ENCODE measurements at regions not wholly inside any gene's neighbourhood (a gene's known extent, or its start where the extent isn't known, plus 50 kb on each side); places are given as distances from the start of the nearest gene placed in this dataset.
"Not testable (repeated sequence)": the region's sequence is repeated elsewhere in the genome, so short reads cannot be mapped to it uniquely, and the experiment has no call there.

DNA sequence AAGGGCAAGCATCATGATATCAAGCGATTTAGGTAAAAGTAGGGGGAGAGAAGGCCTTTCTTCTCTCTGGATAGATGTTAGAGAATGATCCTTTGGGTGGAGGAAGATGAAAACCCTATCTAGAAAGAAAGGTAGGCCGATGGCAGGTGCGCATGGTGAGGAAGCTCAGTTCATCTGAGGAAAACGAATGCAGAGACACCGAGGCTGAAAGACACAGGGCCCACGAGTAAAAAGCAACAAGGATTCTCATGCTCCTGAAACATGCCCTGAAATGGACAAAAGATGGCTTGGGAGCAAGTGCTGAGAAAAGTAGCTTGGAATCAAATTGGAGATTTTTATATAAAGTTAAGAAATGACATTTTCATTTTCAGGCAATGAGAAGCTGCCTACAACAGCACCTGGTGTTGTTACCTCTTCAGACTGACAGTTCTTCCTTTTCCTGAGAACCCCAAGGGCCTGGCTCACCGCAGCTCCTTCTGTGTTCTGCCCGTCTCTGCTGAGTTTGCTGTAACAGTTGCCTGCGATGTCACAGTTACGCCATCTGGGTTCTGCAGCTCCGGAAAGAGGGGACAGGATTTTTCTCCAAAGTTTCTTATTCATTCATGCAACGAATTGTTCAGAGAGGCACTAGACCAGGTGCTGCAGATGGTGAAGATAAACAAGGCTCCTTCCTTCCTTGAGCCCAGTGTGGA lies 402.0 kb upstream of the KLF6 start:
- DNase-seq (ENCODE audit: extremely low read depth in 1 of 2, low read depth in 1 of 2), result no peak

DNA sequence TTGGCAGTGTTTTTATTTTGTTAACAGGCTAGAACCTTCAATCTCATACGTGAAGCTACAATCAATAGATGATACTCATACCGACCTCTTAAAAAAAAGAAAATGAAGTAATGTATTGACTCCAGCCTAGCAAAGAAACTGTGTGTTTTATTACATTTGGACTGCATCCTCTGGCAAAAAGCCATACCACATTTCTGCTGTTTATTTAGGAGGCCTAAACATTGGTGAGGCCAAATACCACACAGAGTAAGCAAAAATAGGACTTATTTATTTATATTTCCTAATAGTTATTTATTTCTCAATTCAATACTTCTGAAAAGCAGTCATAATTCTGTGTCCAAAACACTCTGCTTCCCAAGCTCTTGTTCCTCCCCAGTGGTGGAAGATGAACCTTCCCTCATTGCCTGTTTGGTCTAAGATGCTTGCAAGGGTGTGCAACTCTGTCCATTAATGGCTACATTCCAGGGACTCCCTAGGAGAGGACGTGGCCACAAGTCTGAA lies 398.8 kb upstream of the KLF6 start:
- DNase-seq (ENCODE audit: extremely low read depth in 1 of 2, low read depth in 1 of 2), result no peak

DNA sequence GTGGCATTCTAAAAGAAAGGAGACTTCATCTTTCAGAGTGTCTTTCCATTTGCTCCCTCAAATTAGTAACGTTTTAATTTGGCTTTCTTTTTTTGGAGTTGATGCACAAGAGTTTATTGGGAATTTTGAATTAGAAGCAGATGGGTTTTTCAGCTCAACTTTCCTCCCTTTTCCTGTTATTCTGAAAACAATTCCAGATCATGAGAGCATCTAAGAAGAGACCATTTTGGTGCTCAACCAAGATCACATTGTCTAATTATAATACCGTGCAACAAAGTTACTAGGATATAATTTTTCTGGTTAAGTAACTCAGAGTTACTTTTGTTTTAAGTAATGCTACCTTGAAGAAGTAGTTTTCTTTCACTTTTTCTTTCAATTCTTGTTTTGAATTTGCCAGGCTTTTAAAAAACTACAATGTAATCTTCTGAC lies 396.6 kb upstream of the KLF6 start:
- DNase-seq (ENCODE audit: extremely low read depth in 1 of 2, low read depth in 1 of 2), result no peak

DNA sequence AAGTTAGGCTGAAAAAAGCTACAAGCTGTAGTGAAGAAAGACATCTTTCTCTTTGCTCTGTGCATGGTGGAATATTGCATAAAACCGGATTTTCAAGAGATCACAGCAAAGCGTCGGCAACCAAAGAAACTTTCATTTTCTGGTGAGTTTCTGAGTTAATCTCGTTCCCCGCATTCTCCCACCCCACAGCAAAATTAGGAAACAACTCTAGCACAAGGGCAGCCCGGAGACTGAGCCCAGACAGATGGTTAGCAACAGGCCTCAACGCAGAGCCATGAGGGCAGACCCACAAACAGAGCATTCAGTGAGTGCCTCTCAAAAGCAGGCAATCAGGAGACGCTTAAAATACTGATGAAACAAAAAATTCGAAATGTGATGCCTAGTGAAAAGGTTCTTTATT lies 396.1 kb upstream of the KLF6 start:
- DNase-seq (ENCODE audit: extremely low read depth in 1 of 2, low read depth in 1 of 2), result no peak

DNA sequence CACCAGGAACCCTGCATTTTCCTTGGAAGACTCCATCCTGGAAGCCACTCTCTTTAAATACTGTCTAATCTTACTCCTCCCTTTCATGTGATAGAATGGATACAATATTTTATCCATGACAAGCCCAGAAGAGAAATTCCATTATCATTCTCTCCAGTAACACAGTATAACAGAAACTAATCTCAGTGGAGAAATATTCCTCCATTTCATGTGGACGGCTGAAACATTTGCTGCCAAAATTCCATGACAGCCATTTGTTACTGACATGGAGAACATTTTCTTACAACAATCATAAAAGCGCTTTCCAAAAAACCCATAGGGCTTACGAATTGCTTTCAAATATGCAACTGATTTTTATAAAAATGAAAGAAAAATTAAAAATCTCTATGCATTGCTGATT lies 392.8 kb upstream of the KLF6 start:
- no peak for DNase-seq (ENCODE audit: extremely low read depth in 1 of 2, low read depth in 1 of 2)

DNA sequence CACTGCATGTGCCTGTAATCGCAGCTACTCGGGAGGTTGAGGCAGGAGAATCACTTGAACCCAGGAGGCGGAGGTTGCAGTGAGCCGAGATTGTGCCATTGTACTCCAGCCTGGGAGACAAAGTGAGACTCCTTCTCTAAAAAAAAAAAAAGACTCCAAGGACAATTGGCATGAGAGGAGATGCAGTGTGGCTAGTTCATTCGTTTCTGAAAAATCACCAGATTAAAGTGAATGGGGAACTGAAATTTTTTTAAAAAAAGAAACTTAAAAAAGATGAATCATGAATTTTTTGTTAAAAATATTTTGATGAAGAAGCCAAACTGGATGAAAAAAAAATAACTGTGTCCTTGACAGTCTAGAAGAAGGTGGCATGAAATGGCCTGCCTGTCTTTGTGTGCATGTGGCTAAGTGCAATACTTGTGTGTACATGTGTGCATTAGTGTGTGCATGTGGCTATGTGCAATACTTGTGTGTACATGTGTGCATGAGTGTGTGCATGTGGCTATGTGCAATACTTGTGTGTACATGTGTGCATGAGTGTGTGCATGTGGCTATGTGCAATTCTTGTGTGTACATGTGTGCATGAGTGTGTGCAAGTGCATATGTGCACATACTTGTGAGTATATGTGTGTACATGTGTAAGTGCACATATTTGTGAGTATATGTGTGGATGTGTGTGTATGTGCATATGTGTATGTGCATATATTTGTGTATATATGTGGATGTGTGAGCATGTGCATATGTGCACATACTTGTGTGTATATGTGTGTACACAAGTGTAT lies 391.7 kb upstream of the KLF6 start:
- no peak for DNase-seq (ENCODE audit: extremely low read depth in 1 of 2, low read depth in 1 of 2)

DNA sequence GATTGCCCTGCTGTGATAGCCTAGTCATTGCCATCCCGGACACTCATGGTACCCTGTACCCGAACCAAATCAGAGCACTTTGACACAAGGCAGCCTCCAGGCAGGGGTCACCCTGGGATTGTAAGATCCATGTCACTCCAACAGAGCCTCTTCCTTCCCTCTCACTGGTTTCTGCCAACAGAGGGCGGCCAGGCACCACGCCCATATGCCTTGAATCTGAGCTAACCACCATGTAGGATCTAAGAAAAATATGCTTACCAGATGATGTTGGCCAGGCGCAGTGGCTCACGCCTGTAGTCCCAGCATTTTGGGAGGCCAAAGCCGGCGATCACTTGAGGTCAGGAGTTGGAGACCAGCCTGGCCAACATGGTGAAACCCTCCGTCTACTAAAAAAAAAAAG lies 389.2 kb upstream of the KLF6 start:
- no peak for DNase-seq (ENCODE audit: extremely low read depth in 1 of 2, low read depth in 1 of 2)

DNA sequence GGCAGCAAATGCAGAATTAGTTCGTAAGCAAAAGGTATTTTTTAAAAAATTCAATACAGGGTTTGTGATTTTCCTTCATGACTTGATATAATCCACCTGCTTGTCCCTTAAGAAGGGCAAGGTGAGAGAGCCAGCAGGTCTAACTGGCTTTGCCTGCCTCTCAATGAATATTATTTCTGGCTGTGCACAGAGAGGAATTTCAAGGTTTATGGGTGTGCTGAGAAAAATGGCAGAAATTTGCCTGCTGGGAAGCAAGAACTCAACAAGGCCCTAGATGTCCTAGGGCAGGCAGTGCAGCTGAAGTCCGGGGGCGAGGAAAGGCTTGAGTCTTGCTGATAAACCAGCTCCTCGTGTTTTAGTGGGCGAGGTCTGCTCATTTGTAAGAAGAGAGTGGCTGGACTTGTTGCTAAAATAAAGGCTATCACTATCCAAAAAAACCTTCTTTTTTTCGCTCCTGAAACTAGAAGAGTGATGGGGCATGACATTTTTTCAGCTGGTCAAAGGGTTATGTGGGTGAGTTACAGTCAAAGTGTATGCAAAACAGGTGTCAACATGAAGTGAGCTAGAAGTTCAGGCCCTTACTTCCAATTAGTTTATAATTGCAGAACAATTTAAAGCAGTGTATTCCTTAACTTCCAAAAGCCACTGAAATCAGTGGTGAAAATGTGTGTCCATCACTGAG lies 385.8 kb upstream of the KLF6 start:
- no peak for DNase-seq (ENCODE audit: extremely low read depth in 1 of 2, low read depth in 1 of 2)

DNA sequence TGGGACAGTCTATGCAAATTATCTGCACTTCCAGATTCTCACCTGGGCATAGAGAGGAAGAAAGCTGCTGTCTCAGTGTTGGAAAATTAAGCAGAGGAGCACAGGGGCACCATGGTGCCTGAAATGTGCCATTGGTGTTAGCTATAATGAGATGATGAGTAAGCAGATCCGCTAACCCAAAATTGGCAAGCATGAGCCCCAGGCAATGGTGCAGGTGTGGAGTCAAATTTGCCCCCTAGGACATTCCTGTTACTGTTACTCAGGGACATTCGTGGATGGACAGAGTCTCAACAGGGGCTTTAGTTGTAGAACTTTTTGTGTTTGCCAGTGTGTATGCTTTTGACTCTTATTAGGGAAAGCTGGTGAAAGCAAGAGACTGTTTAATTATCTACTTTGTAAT lies 385.2 kb upstream of the KLF6 start:
- DNase-seq (ENCODE audit: extremely low read depth in 1 of 2, low read depth in 1 of 2), result no peak

DNA sequence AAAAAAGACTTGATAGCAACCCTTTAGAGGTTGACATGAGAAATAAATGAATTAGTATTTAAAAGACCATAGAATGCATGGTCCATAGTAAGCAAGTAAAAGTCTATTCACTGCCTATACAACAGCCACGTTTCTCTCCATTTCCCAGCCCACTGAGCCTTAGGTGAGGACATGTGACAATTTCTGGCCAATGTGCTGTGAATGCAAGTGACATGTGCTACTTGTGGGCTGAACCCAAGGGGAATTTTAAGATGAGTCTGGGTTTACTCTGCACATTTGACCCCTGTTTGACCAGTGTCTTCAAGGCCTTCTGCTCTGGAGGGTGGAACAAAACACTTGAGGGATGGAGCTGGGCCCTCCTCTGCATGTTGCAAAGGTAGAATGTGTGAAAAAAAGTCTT lies 384.4 kb upstream of the KLF6 start:
- DNase-seq (ENCODE audit: extremely low read depth in 1 of 2, low read depth in 1 of 2), result no peak

DNA sequence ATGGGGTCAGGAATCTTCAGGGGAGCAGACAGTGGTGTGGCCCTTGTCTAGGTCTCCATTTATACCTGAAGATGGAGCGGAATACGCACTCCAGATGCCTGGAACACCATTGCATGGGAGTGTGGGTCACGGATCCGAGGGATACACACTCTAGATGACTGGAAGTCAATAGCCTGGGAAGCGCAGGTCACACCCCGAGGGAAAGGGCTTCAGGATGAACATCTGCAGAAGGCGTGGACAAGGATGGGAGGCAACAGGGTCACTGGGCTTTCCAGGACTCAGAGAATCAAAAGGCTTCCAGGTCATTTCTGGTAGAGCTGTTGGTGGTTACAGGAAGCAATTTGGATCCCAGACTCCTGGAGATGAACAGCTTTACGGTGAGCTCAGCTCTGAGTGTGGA lies 382.2 kb upstream of the KLF6 start:
- DNase-seq (ENCODE audit: extremely low read depth in 1 of 2, low read depth in 1 of 2), result no peak

DNA sequence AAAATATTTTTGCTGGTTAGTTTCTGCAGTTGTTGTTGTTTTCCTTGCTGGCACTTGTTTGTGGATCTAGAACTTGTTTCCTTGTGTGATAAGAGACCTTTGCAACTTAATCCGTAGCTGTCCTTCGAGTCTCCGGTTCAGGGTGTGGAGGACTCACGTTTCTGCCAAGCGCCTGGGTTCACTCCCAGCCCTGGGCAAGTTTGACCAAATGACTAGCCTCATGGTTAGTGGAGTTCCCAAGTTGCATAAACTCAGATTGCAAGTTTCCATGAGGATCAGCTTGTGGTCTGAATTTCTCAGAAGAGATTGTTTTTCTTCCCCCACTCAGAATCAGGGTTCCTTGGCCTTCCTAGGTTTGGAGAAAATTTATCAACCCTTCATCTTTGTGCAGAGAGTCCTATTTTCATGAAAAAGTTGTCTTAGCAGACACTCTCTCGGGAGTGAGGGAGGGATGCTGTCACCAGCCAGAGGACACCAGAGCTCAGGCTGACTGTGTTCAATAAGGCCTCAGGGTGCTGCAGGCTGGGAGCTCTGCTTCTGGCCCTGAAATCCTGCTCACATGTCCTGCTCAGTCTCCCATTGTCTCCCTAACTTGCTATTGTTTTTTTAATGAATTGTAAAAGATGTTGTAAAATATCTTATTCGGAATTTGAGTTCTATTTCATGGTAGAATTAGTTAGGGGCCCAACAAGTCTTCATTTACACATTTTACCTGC lies 377.7 kb upstream of the KLF6 start:
- DNase-seq (ENCODE audit: extremely low read depth in 1 of 2, low read depth in 1 of 2), result no peak

DNA sequence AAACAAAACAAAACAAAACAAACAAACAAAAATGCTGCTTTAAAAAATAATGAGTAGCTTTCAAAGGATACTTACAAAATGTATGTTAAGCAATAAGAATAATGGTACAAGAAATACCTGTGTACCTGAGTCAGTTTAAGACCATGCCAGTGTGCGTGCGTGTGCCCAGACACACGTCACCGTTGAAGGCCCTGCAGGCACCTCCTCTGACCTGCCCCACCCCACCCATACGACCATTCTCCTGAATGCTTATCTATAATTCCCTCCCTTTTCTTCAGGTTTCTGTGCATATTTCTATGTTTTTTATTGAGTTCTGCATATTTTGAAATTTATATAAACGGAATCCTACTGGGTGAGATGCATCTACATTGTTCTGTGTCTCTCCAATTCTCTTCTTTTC lies 374.2 kb upstream of the KLF6 start:
- DNase-seq (ENCODE audit: extremely low read depth in 1 of 2, low read depth in 1 of 2), result no peak

DNA sequence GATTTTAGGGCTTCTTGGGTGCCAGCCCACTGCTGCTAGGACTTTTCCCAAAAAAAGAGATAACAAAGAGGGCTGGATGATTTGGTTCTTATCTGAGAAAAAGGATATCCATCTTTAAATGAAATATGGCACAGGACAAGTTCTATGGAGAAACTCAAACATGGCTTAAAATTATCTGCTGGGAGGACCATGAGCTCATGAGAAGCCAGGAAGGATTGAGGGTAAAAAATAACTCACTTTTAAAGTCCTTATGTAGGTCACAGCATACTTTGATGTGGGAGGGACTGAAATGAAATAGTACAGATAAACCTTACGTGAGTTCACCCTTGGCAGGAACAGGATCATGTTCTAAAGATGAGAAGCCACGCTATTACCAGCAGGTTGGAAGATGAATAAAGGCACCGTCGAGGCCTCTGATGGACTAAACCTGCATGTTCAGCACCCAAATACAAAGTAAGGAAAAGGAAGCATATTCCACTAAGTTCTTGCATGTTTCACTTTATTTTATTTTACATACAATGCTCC lies 369.2 kb upstream of the KLF6 start:
- DNase-seq (ENCODE audit: extremely low read depth in 1 of 2, low read depth in 1 of 2), result no peak

DNA sequence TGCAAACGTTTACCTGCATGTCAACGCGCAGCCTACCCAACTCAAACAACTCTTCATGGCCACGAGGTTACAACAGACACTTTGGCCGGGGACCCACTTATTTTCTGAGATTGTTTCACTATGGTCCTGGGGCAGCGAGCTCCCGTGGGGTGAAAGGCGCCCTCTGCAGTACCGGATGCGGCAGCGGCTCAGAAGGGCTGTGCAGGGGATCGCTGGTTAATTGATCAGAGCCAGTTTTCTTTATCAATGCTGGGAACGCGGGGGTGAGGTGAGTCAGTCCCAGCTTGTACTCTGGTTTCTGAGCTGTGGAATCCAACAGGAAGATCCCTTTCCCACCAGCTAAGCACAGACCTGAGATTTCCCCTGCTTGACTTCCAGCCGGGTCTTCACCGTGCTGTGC lies 366.5 kb upstream of the KLF6 start:
- no peak for DNase-seq (ENCODE audit: extremely low read depth in 1 of 2, low read depth in 1 of 2)

DNA sequence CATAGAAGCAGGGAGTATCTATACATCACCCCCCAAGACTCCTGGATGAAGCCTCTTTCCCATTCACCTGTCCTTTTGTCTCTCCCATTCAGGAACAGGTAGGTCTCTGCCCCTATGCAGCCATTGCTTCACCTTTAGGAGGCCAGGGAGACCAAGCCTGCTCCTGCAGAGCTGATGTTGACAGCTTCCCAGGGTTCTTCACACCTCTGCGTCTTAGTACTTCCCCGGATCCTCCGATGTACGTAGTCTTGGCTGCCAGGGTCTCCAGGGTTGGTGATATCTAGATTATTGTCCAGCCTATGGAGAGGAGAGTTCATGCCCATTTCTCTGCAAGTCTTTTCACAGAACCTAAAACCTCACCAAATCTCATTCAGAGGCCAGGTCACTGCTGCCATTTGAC lies 365.7 kb upstream of the KLF6 start:
- no peak for DNase-seq (ENCODE audit: extremely low read depth in 1 of 2, low read depth in 1 of 2)

DNA sequence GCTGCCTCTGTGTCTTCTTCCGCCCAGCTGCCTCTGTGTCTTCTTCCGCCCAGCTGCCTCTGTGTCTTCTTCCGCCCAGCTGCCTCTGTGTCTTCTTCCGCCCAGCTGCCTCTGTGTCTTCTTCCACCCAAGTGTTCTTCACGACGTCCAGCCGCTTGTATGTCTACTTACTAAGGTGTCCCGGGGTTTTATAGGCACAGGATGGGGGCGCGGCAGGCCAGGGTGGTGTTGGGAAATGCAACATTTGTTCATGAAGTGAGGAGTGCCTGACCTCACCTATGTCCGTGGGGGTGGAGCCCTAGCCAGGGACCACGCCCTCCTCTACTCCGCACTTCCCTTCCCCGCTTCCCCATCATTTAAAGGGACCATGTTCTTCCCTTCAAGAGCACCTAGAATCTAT lies 364.5 kb upstream of the KLF6 start:
- not testable (repeated sequence) for DNase-seq (ENCODE audit: extremely low read depth in 1 of 2, low read depth in 1 of 2)

DNA sequence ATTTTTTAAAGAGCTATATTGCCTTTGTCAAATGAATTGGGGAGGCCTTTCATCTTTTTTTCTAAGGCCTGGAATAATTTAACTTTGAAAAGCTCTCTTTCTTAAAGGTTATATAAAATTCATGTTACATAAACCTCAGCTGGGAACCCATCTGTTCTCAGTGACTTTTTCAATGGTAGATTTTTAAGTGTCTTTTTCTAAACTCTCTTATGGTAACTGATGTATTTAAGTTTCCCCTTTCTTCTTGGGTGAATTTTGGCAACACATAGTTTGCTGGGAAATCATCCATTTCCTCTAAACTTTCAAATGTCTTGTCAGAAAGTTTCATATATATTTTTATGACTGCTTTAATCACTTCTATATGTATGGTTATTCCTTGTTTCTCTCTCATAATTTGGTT lies 362.2 kb upstream of the KLF6 start:
- no peak for DNase-seq (ENCODE audit: extremely low read depth in 1 of 2, low read depth in 1 of 2)

DNA sequence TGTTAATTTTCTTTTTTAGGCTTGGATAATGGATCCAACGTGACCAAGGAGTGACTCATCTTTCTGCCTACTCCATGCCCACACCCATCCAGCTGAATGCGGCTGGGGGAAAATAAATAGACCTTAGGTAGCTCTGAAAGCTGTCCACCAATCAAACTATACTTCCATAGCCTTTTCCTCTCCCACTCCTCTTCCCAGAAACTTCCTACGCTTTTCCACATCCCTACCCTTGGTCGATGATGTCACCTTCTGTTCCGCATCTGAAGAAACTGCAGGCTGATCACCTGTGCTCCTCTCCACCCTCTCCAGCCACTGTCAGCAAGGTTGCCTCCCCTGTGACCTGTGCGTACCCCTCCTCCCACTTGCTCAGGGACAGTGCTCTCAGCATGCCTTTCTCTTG lies 359.8 kb upstream of the KLF6 start:
- no peak for DNase-seq (ENCODE audit: extremely low read depth in 1 of 2, low read depth in 1 of 2)

DNA sequence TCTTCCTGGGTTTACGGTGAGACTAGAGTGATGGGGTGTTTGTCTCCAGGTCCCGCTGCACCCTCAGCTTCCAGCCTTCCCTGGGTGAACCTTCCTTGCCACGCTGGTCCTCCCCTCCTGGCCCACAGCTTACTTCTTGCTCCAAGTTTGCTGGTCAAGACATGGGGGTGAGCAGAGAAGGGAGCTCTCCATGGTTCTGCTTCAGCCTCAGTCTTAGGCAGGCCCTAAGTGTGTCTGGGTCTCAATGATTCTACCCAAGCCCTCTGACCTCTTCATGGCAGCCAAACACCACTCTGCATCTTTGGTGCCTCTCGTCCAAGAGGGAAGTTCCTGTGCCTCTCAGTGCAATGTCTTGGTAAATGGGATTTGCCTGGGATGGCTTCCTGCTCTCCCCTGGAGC lies 356.5 kb upstream of the KLF6 start:
- no peak for DNase-seq (ENCODE audit: extremely low read depth in 1 of 2, low read depth in 1 of 2)

DNA sequence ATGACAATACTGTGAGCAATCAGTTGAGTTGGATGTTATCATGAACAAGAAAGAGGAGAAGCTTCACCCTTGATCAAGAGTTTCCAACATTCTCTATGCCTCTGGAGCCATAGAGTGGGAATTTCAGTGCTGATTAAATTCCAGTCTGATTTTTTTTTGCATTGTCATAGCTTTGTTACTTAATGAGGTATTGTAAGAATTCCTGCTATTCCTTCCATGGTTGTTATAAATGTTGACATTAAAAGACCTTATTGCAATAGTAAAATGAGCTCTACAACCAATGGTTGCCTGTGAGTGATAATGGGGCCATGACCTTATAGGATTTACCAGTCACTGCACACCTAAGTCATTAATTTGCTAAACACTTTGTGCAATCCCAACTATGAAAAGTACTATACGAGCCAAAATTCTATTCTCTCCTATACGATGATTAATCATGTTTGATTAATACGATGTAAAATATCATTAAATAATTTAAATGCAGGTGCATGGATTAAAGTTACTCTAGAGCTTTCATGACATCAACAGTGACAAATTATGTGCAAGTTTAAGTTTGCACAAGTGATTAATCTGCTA lies 353.2 kb upstream of the KLF6 start:
- DNase-seq (ENCODE audit: extremely low read depth in 1 of 2, low read depth in 1 of 2), result no peak
